BJ (cell line): ENCODE measurements at regions not wholly inside any gene's neighbourhood (a gene's known extent, or its start where the extent isn't known, plus 50 kb on each side); places are given as distances from the start of the nearest gene placed in this dataset.
"Not testable (repeated sequence)": the region's sequence is repeated elsewhere in the genome, so short reads cannot be mapped to it uniquely, and the experiment has no call there.

Source experiments
- CTCF ChIA-PET: fragments of 350-600 bp; formaldehyde crosslinking; extraction: SDS; loops from one replicate; lab custom pipeline; 2021; ENCODE audit warnings: antibody characterized with exemption, inconsistent platforms; lab: Yijun Ruan, JAX
- POLR2A ChIA-PET: fragments of 300-600 bp; sonication (Branson Sonifier 250); formaldehyde crosslinking; extraction: SDS; loops from one replicate; lab custom pipeline; 2021; ENCODE audit warnings: antibody characterized with exemption; lab: Charles Lee
- DNase-seq: peaks from one replicate; pipeline ENCODE4 v3.0.0-alpha.2; 2011; ENCODE audit warnings: low read depth
- H3K27me3 ChIP-seq: 2 replicates; pipeline ENCODE4 v1.6.0; 2011; ENCODE audit warnings: low read length; ENCODE audit not compliant: control insufficient read depth, insufficient read depth
- H3K36me3 ChIP-seq: 2 replicates; pipeline ENCODE4 v1.5.1; 2011; ENCODE audit warnings: low read length; ENCODE audit not compliant: control insufficient read depth, insufficient read depth
- H3K4me3 ChIP-seq: 2 replicates; pipeline ENCODE4 v1.5.1; 2011; ENCODE audit warnings: low read depth, mild to moderate bottlenecking, control low read depth, low read length
- TF ChIP-seq, protein P1 (sequence below): IDR thresholded peaks from 2 replicates; pipeline ENCODE4 v1.5.1; 2011; ENCODE audit warnings: low read depth, mild to moderate bottlenecking, control low read depth, inconsistent platforms, low read length, moderate library complexity; ENCODE audit not compliant: insufficient read depth

DNA sequence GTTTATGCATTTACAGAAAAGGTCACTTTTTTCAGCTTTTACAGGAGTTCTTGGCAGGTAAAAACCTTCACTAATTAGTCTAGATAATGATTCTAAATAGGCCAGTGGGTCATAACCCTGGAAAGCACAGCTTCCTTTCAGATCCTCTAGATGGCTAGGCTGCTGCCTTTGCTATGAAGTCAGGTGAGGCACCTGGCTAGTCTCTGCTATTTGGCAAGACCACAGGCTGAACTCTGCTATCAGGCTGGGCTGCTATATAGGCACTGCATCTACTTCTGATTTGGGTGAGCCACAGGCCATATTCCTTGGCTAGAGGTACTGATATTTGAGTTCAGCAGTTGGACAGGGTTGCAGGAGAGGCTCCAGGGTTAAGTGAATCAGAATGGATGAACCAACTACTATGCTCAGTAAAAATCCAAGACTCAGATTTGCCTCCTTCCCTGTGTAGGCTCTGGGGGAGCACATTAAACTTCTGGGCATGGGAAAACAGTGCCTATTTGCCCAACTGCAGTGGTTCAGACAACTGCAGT is 665.7 kb upstream of the TBL1XR1 start:
- TF ChIP-seq, protein P1, sequence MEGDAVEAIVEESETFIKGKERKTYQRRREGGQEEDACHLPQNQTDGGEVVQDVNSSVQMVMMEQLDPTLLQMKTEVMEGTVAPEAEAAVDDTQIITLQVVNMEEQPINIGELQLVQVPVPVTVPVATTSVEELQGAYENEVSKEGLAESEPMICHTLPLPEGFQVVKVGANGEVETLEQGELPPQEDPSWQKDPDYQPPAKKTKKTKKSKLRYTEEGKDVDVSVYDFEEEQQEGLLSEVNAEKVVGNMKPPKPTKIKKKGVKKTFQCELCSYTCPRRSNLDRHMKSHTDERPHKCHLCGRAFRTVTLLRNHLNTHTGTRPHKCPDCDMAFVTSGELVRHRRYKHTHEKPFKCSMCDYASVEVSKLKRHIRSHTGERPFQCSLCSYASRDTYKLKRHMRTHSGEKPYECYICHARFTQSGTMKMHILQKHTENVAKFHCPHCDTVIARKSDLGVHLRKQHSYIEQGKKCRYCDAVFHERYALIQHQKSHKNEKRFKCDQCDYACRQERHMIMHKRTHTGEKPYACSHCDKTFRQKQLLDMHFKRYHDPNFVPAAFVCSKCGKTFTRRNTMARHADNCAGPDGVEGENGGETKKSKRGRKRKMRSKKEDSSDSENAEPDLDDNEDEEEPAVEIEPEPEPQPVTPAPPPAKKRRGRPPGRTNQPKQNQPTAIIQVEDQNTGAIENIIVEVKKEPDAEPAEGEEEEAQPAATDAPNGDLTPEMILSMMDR = no peak
- Histone ChIP-seq H3K36me3 (no peaks in the 10 kb centered on the region), H3K27me3 (no peaks in the 10 kb centered on the region), H3K4me3 (no peak overlapping the region)
- ChIA-PET POLR2A (no interaction called here), CTCF (no interaction called here)
- no peak for DNase-seq

DNA sequence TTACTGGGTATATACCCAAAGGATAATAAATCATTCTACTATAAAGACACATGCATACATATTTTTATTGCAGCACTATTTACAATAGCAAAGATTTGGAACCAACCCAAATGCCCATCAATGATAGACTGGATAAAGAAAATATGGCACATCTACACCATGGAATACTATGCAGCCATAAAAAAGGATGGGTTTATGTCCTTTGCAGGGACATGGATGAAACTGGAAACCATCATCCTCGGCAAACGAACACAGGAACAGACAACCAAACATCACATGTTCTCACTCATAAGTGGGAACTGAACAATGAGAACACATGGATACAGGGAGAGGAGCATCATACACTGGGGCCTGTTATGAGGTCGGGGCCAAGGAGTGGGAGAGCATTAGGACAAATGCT is 665.0 kb upstream of the KCNMB2 start:
- H3K4me3 ChIP-seq, POLR2A ChIA-PET, H3K27me3 ChIP-seq, H3K36me3 ChIP-seq, CTCF ChIA-PET, DNase-seq: not testable (repeated sequence)

DNA sequence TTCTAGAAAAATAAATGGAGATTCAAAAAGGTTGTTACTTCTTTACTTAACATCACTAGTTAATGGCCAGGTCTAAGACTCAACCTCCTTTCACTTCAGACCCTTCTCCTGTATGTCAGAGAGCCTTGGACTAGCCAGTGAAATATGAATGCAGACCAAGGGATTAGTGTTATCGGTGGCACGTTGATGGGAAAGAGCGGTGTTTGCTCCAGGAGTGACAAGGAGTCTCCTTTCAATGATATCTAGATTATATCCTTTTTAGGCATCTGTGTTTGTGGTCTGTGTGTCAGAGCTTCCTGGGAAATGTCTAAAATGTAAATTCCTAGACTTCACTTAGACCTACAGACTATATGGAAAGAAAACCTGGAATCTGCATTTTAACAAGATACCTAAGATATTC is 658.0 kb upstream of the KCNMB2 start:
- TF ChIP-seq, protein P1 = no peak
- Histone ChIP-seq H3K27me3 (no peaks in the 10 kb centered on the region), H3K36me3 (no peaks in the 10 kb centered on the region), H3K4me3 (no peak overlapping the region)
- ChIA-PET POLR2A (no interaction called here), CTCF (interaction anchor here (0.7 kb wide), 1 partner anchor 1733 kb away, joined by 3 read pairs; no protein-coding TSS in a partner anchor)
- no peak for DNase-seq

DNA sequence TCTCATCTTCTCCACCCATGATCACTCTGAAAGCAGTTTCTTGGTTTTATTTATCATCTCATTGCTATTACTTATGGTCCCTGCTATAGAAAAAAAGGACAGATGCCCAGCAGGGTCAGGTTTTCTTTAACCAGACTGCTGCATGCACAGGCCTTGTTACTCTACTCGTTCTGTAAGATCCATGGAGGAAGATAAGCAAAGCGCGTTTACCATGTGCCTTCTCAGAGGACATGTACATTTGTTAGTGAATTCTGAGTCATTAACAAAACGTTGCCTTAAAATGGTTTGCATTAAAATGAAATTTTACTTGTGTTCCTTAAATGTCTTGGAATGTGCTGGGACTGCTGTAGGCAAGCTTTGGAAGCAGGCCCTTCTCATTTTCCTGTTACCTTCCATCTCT is 657.3 kb upstream of the KCNMB2 start:
- TF ChIP-seq, protein P1 = no peak
- no peaks in the 10 kb centered on the region for H3K27me3 ChIP-seq
- H3K4me3 ChIP-seq = no peak overlapping the region
- ChIA-PET POLR2A (no interaction called here), CTCF (interaction anchor here (0.7 kb wide), 1 partner anchor 1732 kb away, joined by 3 read pairs; no protein-coding TSS in a partner anchor)
- no peaks in the 10 kb centered on the region for H3K36me3 ChIP-seq
- no peak for DNase-seq

DNA sequence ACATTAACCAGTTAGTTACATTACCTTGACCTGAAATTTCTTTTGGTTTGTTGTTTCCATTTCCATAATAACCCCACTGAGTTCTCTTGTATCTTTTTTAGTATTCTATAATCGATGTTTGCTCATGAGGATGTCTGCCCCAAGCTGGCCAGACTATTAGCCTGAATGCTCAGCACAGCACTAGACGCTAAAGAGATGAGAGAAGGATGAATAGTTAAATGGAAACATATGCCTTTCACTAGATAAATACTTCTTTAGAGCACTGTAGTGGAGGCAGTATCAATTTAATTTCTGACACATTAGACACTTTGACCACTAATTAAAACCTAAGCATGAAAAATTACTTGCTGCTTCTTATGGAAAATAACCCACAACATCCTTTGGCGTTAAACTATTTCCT is 654.9 kb upstream of the KCNMB2 start:
- H3K27me3 ChIP-seq = no peaks in the 10 kb centered on the region
- ChIA-PET POLR2A (interaction anchor here (0.6 kb wide), 1 partner anchor 24 kb away, joined by 5 read pairs; no protein-coding TSS in a partner anchor), CTCF (interaction anchor here (1.0 kb wide), 1 partner anchor 42 kb away, joined by 3 read pairs; no protein-coding TSS in a partner anchor)
- no peak overlapping the region for H3K4me3 ChIP-seq
- TF ChIP-seq, protein P1 = no peak
- no peaks in the 10 kb centered on the region for H3K36me3 ChIP-seq
- DNase-seq = no peak

DNA sequence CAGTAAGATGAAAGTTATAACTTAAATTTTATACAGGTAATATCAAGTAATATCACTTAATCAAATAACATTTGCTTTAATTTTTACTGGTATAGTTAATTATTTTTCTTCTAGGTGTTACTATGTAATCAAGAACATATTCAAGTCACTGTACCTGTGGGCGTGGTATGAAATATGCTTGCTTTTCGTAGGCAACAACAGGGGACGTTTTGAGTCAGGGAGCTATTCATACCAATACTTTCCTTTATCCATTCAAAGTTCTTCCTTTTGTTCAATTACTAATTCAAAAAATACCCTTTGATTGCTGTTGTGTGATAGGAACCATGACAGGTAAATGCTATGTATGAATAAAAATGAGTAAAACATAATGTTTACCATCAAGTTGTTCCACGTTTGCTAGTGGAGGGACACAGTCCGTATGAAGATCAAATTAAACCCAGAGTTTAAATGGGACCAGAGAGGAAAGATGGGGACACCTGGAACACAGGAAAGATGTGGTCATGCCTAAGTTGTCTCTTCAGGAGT is 654.0 kb upstream of the KCNMB2 start:
- ChIA-PET CTCF (no interaction called here), POLR2A (no interaction called here)
- H3K36me3 ChIP-seq = no peaks in the 10 kb centered on the region
- no peak for DNase-seq
- H3K4me3 ChIP-seq = no peak overlapping the region
- TF ChIP-seq, protein P1 = no peak
- H3K27me3 ChIP-seq = no peaks in the 10 kb centered on the region
